DOHH2 (cell line): ENCODE measurements at regions not wholly inside any gene's neighbourhood (a gene's known extent, or its start where the extent isn't known, plus 50 kb on each side); places are given as distances from the start of the nearest gene placed in this dataset.

Source experiments
- H3F3A ChIP-seq: fragments of 200-600 bp; sonication (generic), shearing (Covaris generic); 2 replicates; pipeline ENCODE4 v1.6.0; 2016; ENCODE audit warnings: antibody characterized with exemption, mild to moderate bottlenecking; ENCODE audit not compliant: control insufficient read depth, insufficient read depth
- H3K27ac ChIP-seq: fragments of 200-600 bp; sonication (generic); 2 replicates; pipeline ENCODE4 v1.5.1; 2014; ENCODE audit warnings: low read depth, mild to moderate bottlenecking, low read length, moderate library complexity
- H3K27me3 ChIP-seq: fragments of 200-600 bp; sonication (generic); 2 replicates; pipeline ENCODE4 v1.6.1; 2014; ENCODE audit warnings: mild to moderate bottlenecking, low read length, mixed read lengths; ENCODE audit not compliant: control insufficient read depth
- H3K36me3 ChIP-seq: fragments of 200-600 bp; sonication (generic); 2 replicates; pipeline ENCODE4 v1.6.1; 2014; ENCODE audit warnings: mild to moderate bottlenecking, low read length, moderate library complexity, mixed read lengths; ENCODE audit not compliant: control insufficient read depth
- H3K4me1 ChIP-seq: fragments of 200-600 bp; sonication (generic); 2 replicates; pipeline ENCODE4 v1.6.1; 2014; ENCODE audit warnings: mild to moderate bottlenecking, low read length, mixed read lengths; ENCODE audit not compliant: control insufficient read depth
- H3K4me2 ChIP-seq: fragments of 200-600 bp; sonication (generic); 2 replicates; pipeline ENCODE4 v1.6.0; 2014; ENCODE audit warnings: mild to moderate bottlenecking, low read length, moderate library complexity
- H3K4me3 ChIP-seq: fragments of 200-600 bp; sonication (generic); 2 replicates; pipeline ENCODE4 v1.5.1; 2014; ENCODE audit warnings: mild to moderate bottlenecking, low read length, mixed read lengths
- H3K79me2 ChIP-seq: fragments of 200-600 bp; sonication (generic); 2 replicates; pipeline ENCODE4 v1.6.1; 2014; ENCODE audit warnings: mild to moderate bottlenecking, low read length, mixed read lengths; ENCODE audit not compliant: control insufficient read depth
- H3K9me2 ChIP-seq: fragments of 200-600 bp; sonication (generic); replicated peaks from 2 replicates; pipeline ENCODE4 v1.6.1; 2014; ENCODE audit warnings: mild to moderate bottlenecking, low read length, mixed read lengths; ENCODE audit not compliant: control insufficient read depth
- H3K9me3 ChIP-seq: fragments of 200-600 bp; sonication (generic); 2 replicates; pipeline ENCODE4 v1.6.1; 2014; ENCODE audit warnings: antibody characterized with exemption, low read length, mixed read lengths; ENCODE audit not compliant: control insufficient read depth, insufficient read depth
- H4K20me1 ChIP-seq: fragments of 200-600 bp; sonication (generic); 2 replicates; pipeline ENCODE4 v1.6.0; 2014; ENCODE audit warnings: low read depth, mild to moderate bottlenecking, antibody characterized with exemption, low read length, moderate library complexity; ENCODE audit not compliant: control insufficient read depth, insufficient read depth
- CTCF ChIP-seq: fragments of 200-600 bp; sonication (generic); IDR thresholded peaks from one replicate; pipeline ENCODE4 v1.5.1; 2014; ENCODE audit warnings: antibody characterized with exemption, mild to moderate bottlenecking, low read depth, low read length; ENCODE audit not compliant: poor library complexity, severe bottlenecking
- EZH2phosphoT487 ChIP-seq: fragments of 200-600 bp; sonication (generic); IDR thresholded peaks from 2 replicates; pipeline ENCODE4 v1.6.1; 2017; ENCODE audit warnings: borderline replicate concordance, mild to moderate bottlenecking, antibody characterized with exemption, low read length, moderate library complexity, mixed read lengths

GRCh38 chr1:70633004-70633403 lies 221.9 kb downstream of the CTH start:
- H3K9me2 ChIP-seq = no peaks in the 10 kb centered on the region
- H3K4me1 ChIP-seq = no peaks in the 10 kb centered on the region
- H3K4me3 ChIP-seq = no peak overlapping the region
- H3K9me3 ChIP-seq = no peaks in the 10 kb centered on the region
- TF ChIP-seq EZH2phosphoT487 (no peak), CTCF (no peak)
- no peaks in the 10 kb centered on the region for H3K36me3 ChIP-seq
- no peaks in the 10 kb centered on the region for H3F3A ChIP-seq
- H3K79me2 ChIP-seq = no peaks in the 10 kb centered on the region
- H4K20me1 ChIP-seq = no peaks in the 10 kb centered on the region
- no peak overlapping the region for H3K4me2 ChIP-seq
- H3K27ac ChIP-seq = no peak overlapping the region
- peaks cover 13% of the 10 kb centered on the region; the same call in 1 of the 2 replicates for H3K27me3 ChIP-seq

GRCh38 chr1:70635868-70636267 lies 224.8 kb downstream of the CTH start:
- Histone ChIP-seq H3K9me2 (no peaks in the 10 kb centered on the region), H3K27ac (no peak overlapping the region), H3K27me3 (peaks cover 13% of the 10 kb centered on the region; the same call in 1 of the 2 replicates), H3K4me3 (no peak overlapping the region), H3K4me2 (no peak overlapping the region), H3K9me3 (no peaks in the 10 kb centered on the region), H3K79me2 (no peaks in the 10 kb centered on the region), H3F3A (no peaks in the 10 kb centered on the region), H3K36me3 (no peaks in the 10 kb centered on the region), H3K4me1 (no peaks in the 10 kb centered on the region), H4K20me1 (no peaks in the 10 kb centered on the region)
- TF ChIP-seq EZH2phosphoT487 (no peak), CTCF (no peak)

- TF ChIP-seq EZH2phosphoT487 (no peak), CTCF (no peak)
- H3K9me2 ChIP-seq = no peaks in the 10 kb centered on the region
- no peaks in the 10 kb centered on the region for H3K4me1 ChIP-seq
- no peaks in the 10 kb centered on the region for H3K9me3 ChIP-seq
- no peaks in the 10 kb centered on the region for H3K27me3 ChIP-seq
- no peaks in the 10 kb centered on the region for H4K20me1 ChIP-seq
- H3K4me2 ChIP-seq = no peak overlapping the region
- H3K79me2 ChIP-seq = no peaks in the 10 kb centered on the region
- H3K4me3 ChIP-seq = no peak overlapping the region
- H3K27ac ChIP-seq = no peak overlapping the region
- no peaks in the 10 kb centered on the region for H3K36me3 ChIP-seq
- H3F3A ChIP-seq = no peaks in the 10 kb centered on the region
Measured at GRCh38 chr1:70641868-70642267, 230.8 kb downstream of the CTH start.

- H3K4me2 ChIP-seq = no peak overlapping the region
- no peaks in the 10 kb centered on the region for H3K9me2 ChIP-seq
- no peaks in the 10 kb centered on the region for H4K20me1 ChIP-seq
- no peaks in the 10 kb centered on the region for H3K79me2 ChIP-seq
- TF ChIP-seq CTCF (no peak), EZH2phosphoT487 (no peak)
- H3K27me3 ChIP-seq = no peaks in the 10 kb centered on the region
- no peaks in the 10 kb centered on the region for H3K36me3 ChIP-seq
- H3F3A ChIP-seq = no peaks in the 10 kb centered on the region
- no peaks in the 10 kb centered on the region for H3K9me3 ChIP-seq
- no peak overlapping the region for H3K4me3 ChIP-seq
- no peak overlapping the region for H3K27ac ChIP-seq
- no peaks in the 10 kb centered on the region for H3K4me1 ChIP-seq
Measured at GRCh38 chr1:70656361-70656760, 245.3 kb downstream of the CTH start.
